Sigmoid colon (tissue), 4 donors: ENCODE measurements at regions not wholly inside any gene's neighbourhood (a gene's known extent, or its start where the extent isn't known, plus 50 kb on each side); places are given as distances from the start of the nearest gene placed in this dataset.

Source experiments
- CTCF ChIP-seq, 4 experiments: fragments of 450-650 bp in 3 of 4; fragments of 200-600 bp in 1 of 4; IDR thresholded peaks; one replicate each; pipeline ENCODE4 v1.5.1; 2016 to 2019; ENCODE audit warnings: antibody characterized with exemption in 4 of 4, mild to moderate bottlenecking in 3 of 4, moderate library complexity in 2 of 4
- EP300 ChIP-seq, 4 donors: sonication (generic); formaldehyde crosslinking; IDR thresholded peaks; one replicate each; pipeline ENCODE4 v1.6.1; 2017; ENCODE audit warnings: antibody characterized with exemption in 4 of 4

- TF ChIP-seq EP300 (IDR thresholded peaks at IDR 0.05) (no peak), CTCF (IDR thresholded peaks at IDR 0.05) (no peak)
These were observed 220.1 kb upstream of the GHITM start for GRCh38 chr10:83919187-83919586.
